Hepatocyte (in vitro differentiated cells): ENCODE measurements at regions not wholly inside any gene's neighbourhood (a gene's known extent, or its start where the extent isn't known, plus 50 kb on each side); places are given as distances from the start of the nearest gene placed in this dataset.

Experiments
- DNase-seq: peaks from one replicate; pipeline ENCODE4 v3.0.0-alpha.2; 2016; ENCODE audit warnings: low spot score
- H2AFZ ChIP-seq: fragments of 200-600 bp; sonication (generic); 2 replicates; pipeline ENCODE4 v1.6.0; 2016; ENCODE audit warnings: antibody characterized with exemption, mild to moderate bottlenecking
- H3K27ac ChIP-seq: fragments of 200-600 bp; sonication (generic); 2 replicates; pipeline ENCODE4 v1.5.1; 2016; ENCODE audit warnings: mild to moderate bottlenecking
- H3K27me3 ChIP-seq: fragments of 200-600 bp; sonication (generic); 2 replicates; pipeline ENCODE4 v1.6.1; 2016
- H3K36me3 ChIP-seq: fragments of 200-600 bp; sonication (generic); replicated peaks from 2 replicates; pipeline ENCODE4 v1.5.1; 2016; ENCODE audit warnings: low read depth; ENCODE audit not compliant: insufficient read depth
- H3K4me1 ChIP-seq: fragments of 200-600 bp; sonication (generic); 2 replicates; pipeline ENCODE4 v1.5.1; 2016; ENCODE audit warnings: mild to moderate bottlenecking, moderate library complexity; ENCODE audit not compliant: insufficient read depth
- H3K4me2 ChIP-seq: fragments of 200-600 bp; sonication (generic); 2 replicates; pipeline ENCODE4 v1.6.0; 2016
- H3K4me3 ChIP-seq: fragments of 200-600 bp; sonication (generic); 2 replicates; pipeline ENCODE4 v1.5.1; 2016; ENCODE audit warnings: mild to moderate bottlenecking
- H3K79me2 ChIP-seq: fragments of 200-600 bp; sonication (generic); 2 replicates; pipeline ENCODE4 v1.6.0; 2017; ENCODE audit warnings: mild to moderate bottlenecking
- H3K9me2 ChIP-seq: fragments of 200-600 bp; sonication (generic); replicated peaks from 2 replicates; pipeline ENCODE4 v1.6.0; 2017; ENCODE audit warnings: mild to moderate bottlenecking; ENCODE audit not compliant: insufficient read depth
- H3K9me3 ChIP-seq: fragments of 200-600 bp; sonication (generic); 2 replicates; pipeline ENCODE4 v1.5.1; 2016; ENCODE audit warnings: low read depth, mild to moderate bottlenecking
- H4K20me1 ChIP-seq: fragments of 200-600 bp; sonication (generic); 2 replicates; pipeline ENCODE4 v1.6.0; 2016; ENCODE audit warnings: mild to moderate bottlenecking; ENCODE audit not compliant: insufficient read depth, poor library complexity, severe bottlenecking
- CTCF ChIP-seq: fragments of 200-600 bp; sonication (generic); IDR thresholded peaks from 2 replicates; pipeline ENCODE4 v1.5.1; 2016; ENCODE audit warnings: antibody characterized with exemption, mild to moderate bottlenecking; ENCODE audit not compliant: poor library complexity
- EZH2 ChIP-seq: fragments of 200-600 bp; sonication (generic); IDR thresholded peaks from 2 replicates; pipeline ENCODE4 v1.6.1; 2016; ENCODE audit warnings: antibody characterized with exemption, mild to moderate bottlenecking, borderline replicate concordance
- EZH2phosphoT487 ChIP-seq: fragments of 200-600 bp; sonication (generic); IDR thresholded peaks from one replicate; pipeline ENCODE4 v1.6.1; 2018; ENCODE audit warnings: antibody characterized with exemption, mild to moderate bottlenecking, low read depth, moderate library complexity; ENCODE audit not compliant: unreplicated experiment, severe bottlenecking
- WGBS: methylation state at CpG from one replicate; pipeline ENCODE4 v1.1.6; 2016; ENCODE audit warnings: low lambda C conversion rate; ENCODE audit errors: missing lambda C conversion rate; 5-methylcytosine and 5-hydroxymethylcytosine counted together

- Histone ChIP-seq H3K27me3 (no peaks in the 10 kb centered on the region), H3K4me2 (no peak overlapping the region), H3K27ac (no peak overlapping the region), H3K36me3 (no peaks in the 10 kb centered on the region), H2AFZ (no peak overlapping the region), H3K4me1 (no peaks in the 10 kb centered on the region), H3K79me2 (no peaks in the 10 kb centered on the region), H3K9me3 (no peaks in the 10 kb centered on the region), H3K4me3 (no peak overlapping the region), H4K20me1 (no peaks in the 10 kb centered on the region), H3K9me2 (no peaks in the 10 kb centered on the region)
- TF ChIP-seq EZH2 = no peak
- TF ChIP-seq EZH2phosphoT487 = no peak
- TF ChIP-seq CTCF = no peak
- no peak for DNase-seq
- WGBS = 88% methylated on average over 1 of the region's 1 CpG
Observed at GRCh38 chr4:16329797-16330134, 103.5 kb upstream of the TAPT1 start.

GRCh38 chr4:16329125-16329796 lies 103.0 kb upstream of the TAPT1 start:
- no peak for TF ChIP-seq CTCF
- TF ChIP-seq EZH2 = no peak
- no peak for TF ChIP-seq EZH2phosphoT487
- no peaks in the 10 kb centered on the region for H3K36me3 ChIP-seq
- WGBS = 83% methylated on average over 2 of the region's 2 CpGs
- no peaks in the 10 kb centered on the region for H3K9me2 ChIP-seq
- H4K20me1 ChIP-seq = no peaks in the 10 kb centered on the region
- H3K27ac ChIP-seq = no peak overlapping the region
- H2AFZ ChIP-seq = no peak overlapping the region
- no peak overlapping the region for H3K4me2 ChIP-seq
- H3K4me1 ChIP-seq = no peaks in the 10 kb centered on the region
- no peaks in the 10 kb centered on the region for H3K79me2 ChIP-seq
- H3K9me3 ChIP-seq = no peaks in the 10 kb centered on the region
- DNase-seq = no peak
- H3K4me3 ChIP-seq = no peak overlapping the region
- H3K27me3 ChIP-seq = no peaks in the 10 kb centered on the region

- Histone ChIP-seq H3K4me3 (no peak overlapping the region), H2AFZ (no peak overlapping the region), H3K36me3 (no peaks in the 10 kb centered on the region), H3K27me3 (no peaks in the 10 kb centered on the region), H3K4me2 (no peak overlapping the region), H3K27ac (no peak overlapping the region), H3K9me2 (no peaks in the 10 kb centered on the region), H3K79me2 (no peaks in the 10 kb centered on the region), H3K4me1 (no peaks in the 10 kb centered on the region), H3K9me3 (no peaks in the 10 kb centered on the region), H4K20me1 (no peaks in the 10 kb centered on the region)
- TF ChIP-seq EZH2 (no peak), CTCF (no peak), EZH2phosphoT487 (no peak)
- no peak for DNase-seq
- 18% methylated on average over 1 of the region's 1 CpG for WGBS
Observed at GRCh38 chr4:16322183-16322582, 95.9 kb upstream of the TAPT1 start.
